Superior temporal gyrus (tissue), 1 donor: ENCODE measurements at regions not wholly inside any gene's neighbourhood (a gene's known extent, or its start where the extent isn't known, plus 50 kb on each side); places are given as distances from the start of the nearest gene placed in this dataset.
"Not testable (repeated sequence)": the region's sequence is repeated elsewhere in the genome, so short reads cannot be mapped to it uniquely, and the experiment has no call there.

Source experiments
- DNase-seq: peaks from one replicate; pipeline ENCODE4 v3.0.0-alpha.2; 2016; ENCODE audit errors: extremely low spot score

GRCh38 chr9:135173066-135173465, 85.6 kb downstream of the OLFM1 start:
- DNase-seq: no peak

GRCh38 chr9:135174248-135174647, 86.8 kb downstream of the OLFM1 start:
- DNase-seq: no peak

DNA sequence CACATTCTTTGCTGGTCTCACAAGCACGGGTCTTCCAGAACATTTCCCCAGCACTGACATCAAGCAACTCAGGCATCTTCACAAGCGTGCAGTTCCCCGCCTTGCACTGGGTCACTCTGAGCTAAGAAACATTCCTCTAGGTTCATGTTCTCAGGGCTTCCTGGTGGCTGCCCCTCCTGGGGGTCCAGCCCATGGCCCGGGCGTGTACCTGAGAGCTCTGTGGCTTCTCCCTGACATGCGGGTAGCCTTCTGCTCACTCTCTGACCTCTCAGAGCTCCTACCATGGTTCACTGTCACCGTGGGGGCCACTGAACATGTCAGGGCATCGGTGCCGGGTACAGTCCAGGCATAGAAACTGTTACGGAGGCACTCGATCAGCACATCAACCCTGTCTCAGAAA, 87.5 kb downstream of the OLFM1 start:
- no peak for DNase-seq

DNA sequence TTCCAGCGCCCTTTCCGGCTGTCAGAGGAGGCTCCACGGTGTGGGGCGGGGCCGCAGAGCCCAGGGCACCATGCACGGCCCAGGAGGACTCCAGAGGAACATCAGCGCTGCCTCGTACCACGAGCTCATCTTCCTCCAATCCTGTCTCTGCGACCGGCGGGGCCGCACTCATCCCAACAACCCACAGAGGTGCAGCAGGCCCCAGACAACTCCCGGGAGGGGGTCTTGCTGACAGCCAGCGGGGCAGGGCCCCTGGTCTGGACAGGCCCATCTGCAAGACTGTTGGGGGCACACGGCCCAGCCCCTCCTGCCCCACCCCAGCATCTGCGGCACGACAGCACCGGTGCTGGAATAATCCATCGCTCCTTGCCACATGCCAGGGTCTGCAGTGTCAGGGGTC, 88.8 kb downstream of the OLFM1 start:
- no peak for DNase-seq

DNA sequence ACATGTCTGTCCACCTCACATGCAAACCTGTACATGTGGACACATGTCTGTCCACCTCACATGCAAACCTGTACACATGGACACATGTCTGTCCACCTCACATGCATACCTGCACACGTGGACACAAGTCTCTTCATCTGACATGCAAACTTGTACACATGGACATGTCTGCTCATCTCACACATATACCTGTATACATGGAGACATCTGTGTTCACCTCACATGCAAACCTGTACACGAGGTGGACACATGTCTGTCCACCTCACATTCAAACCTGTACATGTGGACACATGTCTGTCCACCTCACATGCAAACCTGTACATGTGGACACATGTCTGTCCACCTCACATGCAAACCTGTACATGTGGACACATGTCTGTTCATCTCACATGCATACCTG, 90.1 kb downstream of the OLFM1 start:
- not testable (repeated sequence) for DNase-seq

GRCh38 chr9:135178498-135178897, 91.0 kb downstream of the OLFM1 start:
- DNase-seq: no peak

DNA sequence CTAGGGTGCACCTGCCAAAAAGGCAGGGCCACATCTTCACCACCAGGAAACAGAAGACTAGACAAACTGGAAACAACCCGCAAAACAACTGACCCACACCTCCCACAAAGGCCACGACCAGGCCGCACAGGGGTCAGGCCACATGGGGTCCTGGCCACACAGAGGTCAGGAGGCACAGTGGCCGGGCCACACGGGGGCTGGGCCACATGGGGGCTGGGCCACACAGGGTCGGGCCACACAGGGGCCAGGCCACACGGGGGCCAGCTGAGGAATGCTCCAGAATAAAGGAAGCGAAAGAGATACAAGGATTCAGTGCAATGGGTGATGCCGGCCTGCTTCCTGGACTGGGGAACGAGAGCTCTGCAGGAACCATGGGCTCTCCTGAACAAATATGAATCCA, 91.6 kb downstream of the OLFM1 start:
- no peak for DNase-seq

DNA sequence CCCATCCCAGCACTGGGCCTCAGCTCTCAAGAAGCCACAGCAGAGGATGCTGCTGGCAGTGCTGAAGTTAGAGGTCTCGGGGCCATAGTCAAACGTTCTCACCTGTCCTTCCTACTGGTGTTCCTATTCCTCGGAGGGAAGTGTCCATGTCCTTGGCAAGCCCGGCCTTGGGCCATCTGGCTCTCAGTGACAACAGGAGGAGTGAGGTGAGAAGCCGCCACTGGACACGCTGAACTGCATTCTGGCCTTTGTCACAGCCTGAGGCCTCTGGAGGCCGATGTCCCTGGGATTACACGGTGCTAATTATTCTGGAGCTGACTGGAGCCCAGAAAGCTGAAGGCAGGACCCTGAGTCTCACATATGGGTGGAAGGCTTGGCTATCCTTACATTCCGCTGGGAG, 92.5 kb downstream of the OLFM1 start:
- no peak for DNase-seq

- DNase-seq: no peak
Measured at GRCh38 chr9:135180586-135180985, 93.1 kb downstream of the OLFM1 start.

DNA sequence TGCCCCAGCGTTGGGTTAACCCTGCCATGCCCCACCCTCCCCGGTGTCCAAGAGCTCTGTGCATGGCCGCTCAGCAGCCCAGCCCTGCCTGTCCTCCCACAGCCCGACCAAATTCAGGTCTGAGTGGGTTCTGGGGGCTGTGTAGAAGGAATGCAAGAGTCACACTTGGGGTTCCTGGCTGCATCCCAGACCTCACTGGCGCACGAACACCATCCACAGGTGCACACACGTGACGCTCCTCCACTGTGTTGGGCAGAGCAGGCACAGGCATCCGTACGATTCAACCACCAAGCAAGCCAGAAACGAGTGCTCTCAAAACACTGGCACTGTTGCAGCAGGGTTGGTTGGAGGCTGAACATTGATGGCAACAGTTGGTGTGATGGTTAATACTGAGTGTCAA, 93.9 kb downstream of the OLFM1 start:
- DNase-seq: no peak

- not testable (repeated sequence) for DNase-seq
Measured at GRCh38 chr9:135181841-135182240, 94.4 kb downstream of the OLFM1 start.

GRCh38 chr9:135183069-135183468, 95.6 kb downstream of the OLFM1 start:
- no peak for DNase-seq

DNA sequence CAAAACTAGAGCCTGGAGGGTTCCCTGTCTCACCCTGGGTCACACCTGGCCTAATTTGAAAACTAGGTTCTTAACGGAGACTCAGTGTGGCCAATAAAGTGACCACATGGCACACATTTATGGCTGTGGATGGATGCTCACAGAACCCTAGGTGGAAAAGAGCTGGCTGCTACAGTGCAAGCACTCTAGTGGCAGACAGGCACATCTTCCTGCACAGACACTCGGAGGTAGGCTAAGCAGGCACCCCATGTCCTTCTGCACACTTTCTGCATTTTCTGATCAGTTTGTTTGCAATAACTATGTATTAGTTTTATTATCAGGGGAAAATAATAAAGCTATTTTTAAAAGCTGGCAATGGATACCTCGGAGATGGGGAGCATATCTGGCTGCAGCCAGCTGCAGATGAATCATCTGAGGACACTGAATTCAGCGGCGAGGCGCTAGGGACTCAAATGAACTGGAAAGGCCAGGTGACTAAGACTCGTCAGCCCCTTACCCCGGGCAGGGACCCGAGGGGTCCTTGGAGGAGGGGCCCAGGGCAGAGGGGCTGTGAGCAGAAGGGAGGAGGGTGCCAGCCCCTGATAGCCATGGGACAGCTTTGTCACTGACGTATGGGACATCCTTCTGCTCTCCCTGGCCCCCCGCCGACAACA, 96.2 kb downstream of the OLFM1 start:
- DNase-seq: no peak

DNA sequence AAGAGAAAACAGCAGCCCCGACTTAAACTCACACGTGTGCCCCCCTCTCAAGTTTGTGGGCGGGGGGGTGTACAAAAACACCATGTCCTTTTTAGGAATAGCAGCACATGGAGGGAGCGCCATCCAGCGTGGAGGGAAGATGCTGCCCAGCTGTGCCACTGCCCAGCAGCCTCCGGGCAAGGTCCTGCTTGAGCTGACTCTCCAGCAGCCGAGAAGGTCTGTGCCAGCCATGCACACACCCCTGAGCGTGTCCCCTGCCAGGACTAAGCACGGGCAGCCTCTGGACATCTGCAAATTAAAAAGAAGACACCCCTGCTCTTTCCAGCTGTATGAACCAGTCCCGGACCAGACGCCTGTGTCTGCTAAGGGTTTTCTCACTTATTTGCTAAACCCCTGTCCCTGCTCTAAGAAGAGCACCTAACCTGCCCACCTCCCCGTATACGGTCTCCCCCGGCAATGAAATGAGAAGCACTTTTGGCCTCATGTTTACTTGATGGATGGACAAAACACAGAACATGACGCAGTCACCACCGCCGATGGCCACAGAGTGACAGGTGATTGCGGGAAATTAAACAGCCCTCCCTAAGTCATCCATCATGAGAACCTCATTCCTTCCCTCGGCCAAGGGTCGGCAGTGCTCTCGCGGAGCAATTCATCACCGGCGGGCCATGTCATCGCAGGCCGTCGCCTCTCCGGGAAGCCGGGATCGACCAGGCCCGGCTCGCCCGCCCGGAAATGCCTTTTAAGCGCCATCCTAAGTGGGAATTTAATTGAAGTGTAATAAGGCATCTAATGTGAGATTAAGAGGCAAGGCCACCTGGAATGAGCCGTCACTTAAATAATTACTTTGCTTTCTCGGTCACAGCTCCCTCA, 96.9 kb downstream of the OLFM1 start:
- DNase-seq: no peak

GRCh38 chr9:135185060-135185459, 97.6 kb downstream of the OLFM1 start:
- no peak for DNase-seq

- DNase-seq: no peak
Measured at GRCh38 chr9:135186248-135187164, 99.0 kb downstream of the OLFM1 start.

DNA sequence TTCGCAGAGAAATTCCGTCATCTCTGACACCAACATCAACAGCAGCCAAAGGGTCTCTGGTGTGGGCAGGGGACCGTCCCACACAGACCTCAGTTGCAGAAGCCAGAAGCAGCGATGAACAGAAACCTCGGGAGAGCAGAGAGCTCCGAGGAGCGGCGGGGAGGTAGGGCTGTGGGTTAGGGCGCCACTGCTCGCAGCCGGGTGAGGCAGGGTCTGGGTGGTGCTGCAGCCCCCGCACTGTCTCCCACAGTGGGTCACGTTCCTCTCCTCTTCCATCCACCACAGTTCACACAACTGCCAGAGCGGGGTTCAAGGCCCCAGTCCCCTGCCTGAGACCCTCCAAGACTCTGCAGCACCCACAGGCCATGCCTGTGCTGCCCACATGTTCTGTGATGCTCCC, 99.9 kb downstream of the OLFM1 start:
- no peak for DNase-seq

DNA sequence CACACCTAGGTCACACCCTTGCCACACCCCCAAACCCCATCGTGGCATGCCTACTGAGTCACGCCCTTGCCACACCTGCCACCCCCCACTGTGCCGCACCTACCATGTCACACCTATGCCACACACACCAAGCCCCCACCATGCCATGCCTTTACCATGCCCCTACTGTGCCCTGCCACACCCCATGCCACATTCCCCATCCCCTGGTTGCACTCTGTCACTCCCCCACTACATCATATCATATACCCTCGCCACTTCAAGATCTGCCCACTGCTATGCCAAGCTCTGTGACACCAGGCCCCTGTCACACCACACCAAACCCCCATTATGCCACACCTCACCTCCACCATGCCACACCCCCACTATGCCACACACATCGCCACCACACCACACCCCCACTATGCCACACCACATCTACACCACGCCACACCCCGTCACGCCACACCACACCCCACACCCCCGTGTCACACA, 101.2 kb downstream of the OLFM1 start:
- DNase-seq: no peak

DNA sequence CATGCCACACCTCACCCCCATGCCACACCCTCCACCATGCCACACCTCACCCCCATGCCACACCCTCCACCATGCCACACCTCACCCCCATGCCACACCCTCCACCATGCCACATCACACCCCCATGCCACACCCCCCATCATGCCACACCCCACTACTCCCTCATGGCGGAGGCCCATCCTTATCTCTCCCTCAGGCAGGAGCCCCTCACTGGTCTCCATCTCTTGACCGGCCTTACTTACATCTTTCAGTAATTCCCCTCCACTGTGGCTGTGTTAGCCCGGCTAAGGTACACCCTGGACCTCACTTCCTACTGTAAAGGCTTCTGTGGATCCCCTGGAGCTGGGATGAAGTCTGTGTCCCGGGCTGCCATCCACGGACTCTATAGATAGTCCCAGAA, 102.0 kb downstream of the OLFM1 start:
- DNase-seq: no peak

GRCh38 chr9:135190789-135191577, 103.5 kb downstream of the OLFM1 start:
- no peak for DNase-seq

- no peak for DNase-seq
Measured at GRCh38 chr9:135192686-135193085, 105.2 kb downstream of the OLFM1 start.
